ENCODE measurements at regions not wholly inside any gene's neighbourhood (a gene's known extent, or its start where the extent isn't known, plus 50 kb on each side); places are given as distances from the start of the nearest gene placed in this dataset.

DNA sequence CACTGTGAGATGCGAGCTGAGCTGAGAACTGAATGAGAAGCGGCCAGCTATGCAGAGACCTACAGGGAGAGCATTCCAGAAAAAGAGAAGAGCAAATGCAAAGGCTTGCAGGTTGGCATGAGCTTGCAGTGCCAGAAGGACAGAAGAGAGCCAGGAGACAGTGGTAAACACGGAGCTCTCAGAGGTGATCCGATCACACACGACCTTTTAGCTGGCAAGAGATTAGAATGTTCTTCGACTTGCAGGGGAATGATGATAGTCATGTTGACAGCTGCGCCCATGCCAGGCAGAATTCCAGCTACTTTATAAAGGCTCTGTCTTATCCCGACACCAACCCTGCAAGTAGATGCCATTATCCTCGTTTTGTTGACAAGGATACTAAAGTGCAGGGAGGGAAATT lies 256.8 kb downstream of the VRK1 start:
- Histone ChIP-seq H3K27me3 (ENCODE audit: control insufficient read depth, insufficient read depth, low read length) (no peaks in the 10 kb centered on the region), H3K9me3 (ENCODE audit: control insufficient read depth, insufficient read depth, low read length) (peaks cover 49% of the 10 kb centered on the region), H3K4me3 (ENCODE audit: low read depth, low read length) (no peak overlapping the region), H3K27ac (ENCODE audit: low read depth, low read length) (no peak overlapping the region)
- ChIA-PET POLR2A (no interaction called here), CTCF (no interaction called here)
- TF ChIP-seq, protein P1, sequence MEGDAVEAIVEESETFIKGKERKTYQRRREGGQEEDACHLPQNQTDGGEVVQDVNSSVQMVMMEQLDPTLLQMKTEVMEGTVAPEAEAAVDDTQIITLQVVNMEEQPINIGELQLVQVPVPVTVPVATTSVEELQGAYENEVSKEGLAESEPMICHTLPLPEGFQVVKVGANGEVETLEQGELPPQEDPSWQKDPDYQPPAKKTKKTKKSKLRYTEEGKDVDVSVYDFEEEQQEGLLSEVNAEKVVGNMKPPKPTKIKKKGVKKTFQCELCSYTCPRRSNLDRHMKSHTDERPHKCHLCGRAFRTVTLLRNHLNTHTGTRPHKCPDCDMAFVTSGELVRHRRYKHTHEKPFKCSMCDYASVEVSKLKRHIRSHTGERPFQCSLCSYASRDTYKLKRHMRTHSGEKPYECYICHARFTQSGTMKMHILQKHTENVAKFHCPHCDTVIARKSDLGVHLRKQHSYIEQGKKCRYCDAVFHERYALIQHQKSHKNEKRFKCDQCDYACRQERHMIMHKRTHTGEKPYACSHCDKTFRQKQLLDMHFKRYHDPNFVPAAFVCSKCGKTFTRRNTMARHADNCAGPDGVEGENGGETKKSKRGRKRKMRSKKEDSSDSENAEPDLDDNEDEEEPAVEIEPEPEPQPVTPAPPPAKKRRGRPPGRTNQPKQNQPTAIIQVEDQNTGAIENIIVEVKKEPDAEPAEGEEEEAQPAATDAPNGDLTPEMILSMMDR (IDR thresholded peaks at IDR 0.05; ENCODE audit: low read depth, low read length) = no peak
- DNase-seq (ENCODE audit: low read depth, low spot score) = no peak

DNA sequence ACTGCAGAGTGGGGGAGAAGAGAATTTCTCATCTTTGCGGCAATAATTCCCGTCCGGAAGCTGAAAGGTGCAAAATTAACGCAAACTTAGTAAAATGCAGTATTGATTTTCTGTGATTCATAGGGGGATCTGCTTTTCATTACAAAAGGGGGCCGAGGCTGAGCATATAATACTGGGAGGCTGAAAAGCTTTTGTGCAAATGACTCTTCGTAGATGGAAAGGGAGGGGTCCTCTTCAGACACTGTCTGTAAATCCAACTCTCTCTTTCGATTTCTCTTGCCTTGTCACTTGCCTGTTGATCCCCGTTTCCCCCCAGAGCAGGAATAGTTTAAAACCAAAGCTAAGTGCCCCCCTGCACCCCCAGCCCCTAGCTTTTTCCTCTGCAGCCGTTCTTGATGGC lies 258.2 kb downstream of the VRK1 start:
- CTCF ChIA-PET = no interaction called here
- Histone ChIP-seq H3K27ac (ENCODE audit: low read depth, low read length) (no peak overlapping the region), H3K9me3 (ENCODE audit: control insufficient read depth, insufficient read depth, low read length) (peaks cover 55% of the 10 kb centered on the region), H3K27me3 (ENCODE audit: control insufficient read depth, insufficient read depth, low read length) (no peaks in the 10 kb centered on the region), H3K4me3 (ENCODE audit: low read depth, low read length) (no peak overlapping the region)
- POLR2A ChIA-PET = no interaction called here
- DNase-seq (ENCODE audit: low read depth, low spot score) = no peak
- TF ChIP-seq, protein P1 (IDR thresholded peaks at IDR 0.05; ENCODE audit: low read depth, low read length) = no peak

DNA sequence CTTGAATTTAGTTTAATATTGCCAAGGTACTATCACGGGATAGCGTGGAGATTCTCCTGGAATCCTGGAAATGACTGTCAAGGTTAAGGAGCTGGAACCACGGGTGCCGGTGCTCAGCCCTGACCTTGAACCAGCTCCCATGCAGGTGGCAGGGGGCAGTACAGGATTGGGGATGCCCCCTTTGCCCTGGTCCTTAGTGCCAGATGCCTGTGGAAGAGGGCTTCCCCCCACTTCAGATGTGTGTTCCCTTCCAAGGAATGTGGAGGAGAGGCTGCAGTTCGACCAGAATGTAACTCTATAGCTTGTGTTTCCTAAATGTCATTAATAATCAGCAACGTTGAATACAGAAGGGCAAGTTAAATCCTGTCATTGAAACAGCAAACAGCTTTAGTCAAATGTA lies 258.9 kb downstream of the VRK1 start:
- Histone ChIP-seq H3K9me3 (ENCODE audit: control insufficient read depth, insufficient read depth, low read length) (peaks cover 53% of the 10 kb centered on the region), H3K27me3 (ENCODE audit: control insufficient read depth, insufficient read depth, low read length) (no peaks in the 10 kb centered on the region), H3K4me3 (ENCODE audit: low read depth, low read length) (no peak overlapping the region), H3K27ac (ENCODE audit: low read depth, low read length) (no peak overlapping the region)
- ChIA-PET POLR2A (no interaction called here), CTCF (no interaction called here)
- TF ChIP-seq, protein P1 (IDR thresholded peaks at IDR 0.05; ENCODE audit: low read depth, low read length) = no peak
- no peak for DNase-seq (ENCODE audit: low read depth, low spot score)

DNA sequence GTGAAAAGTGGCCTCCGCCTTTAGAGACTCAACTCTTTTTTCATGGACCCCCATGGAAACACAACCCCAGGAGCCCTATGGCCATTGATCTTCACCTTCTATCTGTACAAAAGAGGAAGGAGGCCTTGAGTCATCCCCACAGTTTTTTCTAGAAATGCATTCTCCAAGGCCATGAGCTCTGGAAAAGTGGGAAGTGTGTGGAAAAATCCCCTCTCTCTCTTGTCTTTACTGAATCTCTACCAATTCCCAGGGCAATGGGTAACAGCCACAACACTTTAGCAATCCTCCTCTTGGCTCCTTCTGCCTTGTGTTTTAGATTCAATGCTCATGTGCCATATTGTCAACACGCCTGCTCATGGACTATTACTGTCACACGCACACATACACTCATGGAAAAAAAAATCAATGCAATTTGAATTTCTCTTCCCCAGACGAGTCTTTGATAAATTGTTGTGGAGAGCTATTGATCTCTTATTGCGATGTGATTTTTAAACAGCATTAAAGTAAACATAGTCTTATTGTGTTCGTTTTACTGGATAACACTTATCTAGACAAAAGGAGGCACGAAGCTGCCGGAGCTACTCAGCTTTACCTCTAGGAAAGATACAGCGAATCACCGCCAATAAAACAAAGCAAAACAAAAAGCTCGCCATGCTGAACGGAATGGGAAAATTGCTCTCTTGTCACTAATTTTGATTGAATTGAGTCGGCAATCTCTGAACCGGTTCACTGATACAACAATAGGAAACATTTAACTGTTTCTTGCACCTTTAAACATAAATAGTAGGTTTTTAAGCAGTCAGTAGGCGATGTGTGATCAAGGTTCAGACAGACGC lies 260.3 kb downstream of the VRK1 start:
- Histone ChIP-seq H3K4me3 (ENCODE audit: low read depth, low read length) (no peak overlapping the region), H3K27me3 (ENCODE audit: control insufficient read depth, insufficient read depth, low read length) (no peaks in the 10 kb centered on the region), H3K27ac (ENCODE audit: low read depth, low read length) (no peak overlapping the region), H3K9me3 (ENCODE audit: control insufficient read depth, insufficient read depth, low read length) (peaks cover 52% of the 10 kb centered on the region)
- ChIA-PET POLR2A (no interaction called here), CTCF (no interaction called here)
- DNase-seq (ENCODE audit: low read depth, low spot score) = no peak
- TF ChIP-seq, protein P1 (IDR thresholded peaks at IDR 0.05; ENCODE audit: low read depth, low read length) = no peak

DNA sequence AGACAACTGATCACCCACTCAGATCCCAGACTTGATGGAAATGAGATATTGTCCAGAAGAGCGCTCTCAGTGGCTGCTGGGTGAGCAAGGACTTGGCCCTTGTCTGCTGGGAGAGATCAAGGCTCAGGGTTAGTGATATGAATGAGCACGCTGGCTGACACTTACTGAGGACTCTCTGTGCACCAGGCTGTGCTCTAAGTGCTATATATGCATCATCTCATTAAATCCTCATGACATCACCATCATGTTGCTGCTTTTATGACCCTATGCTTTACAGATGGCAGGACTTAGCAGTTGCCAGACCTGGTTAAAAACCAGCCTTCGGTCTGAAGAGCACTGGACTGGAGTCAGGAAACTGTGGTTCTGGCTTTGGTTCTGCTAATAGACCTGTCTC lies 260.9 kb downstream of the VRK1 start:
- TF ChIP-seq, protein P1 (IDR thresholded peaks at IDR 0.05; ENCODE audit: low read depth, low read length) = no peak
- Histone ChIP-seq H3K27ac (ENCODE audit: low read depth, low read length) (no peak overlapping the region), H3K27me3 (ENCODE audit: control insufficient read depth, insufficient read depth, low read length) (no peaks in the 10 kb centered on the region), H3K4me3 (ENCODE audit: low read depth, low read length) (no peak overlapping the region), H3K9me3 (ENCODE audit: control insufficient read depth, insufficient read depth, low read length) (peaks cover 54% of the 10 kb centered on the region)
- ChIA-PET POLR2A (no interaction called here), CTCF (no interaction called here)
- DNase-seq (ENCODE audit: low read depth, low spot score) = no peak

All from AG04450 (cell line).